NCI-H226 (cell line): ENCODE measurements at regions not wholly inside any gene's neighbourhood (a gene's known extent, or its start where the extent isn't known, plus 50 kb on each side); places are given as distances from the start of the nearest gene placed in this dataset.
A peak's percentile ranks its signal among the peaks of the same experiment; 100 is the strongest.

Experiments used
- DNase-seq: peaks from one replicate; pipeline ENCODE4 v3.0.0-alpha.2; 2015

GRCh38 chr4:34037280-34037679 is 2207.0 kb downstream of the ARAP2 start:
- DNase-seq = no peak

GRCh38 chr4:34039766-34040165 is 2204.5 kb downstream of the ARAP2 start:
- DNase-seq = no peak

GRCh38 chr4:34043131-34043530 is 2201.2 kb downstream of the ARAP2 start:
- no peak for DNase-seq

GRCh38 chr4:34046580-34046979 is 2197.7 kb downstream of the ARAP2 start:
- DNase-seq = peak; percentile 77

GRCh38 chr4:34047363-34047762 is 2197.0 kb downstream of the ARAP2 start:
- no peak for DNase-seq

GRCh38 chr4:34066126-34066525 is 2178.2 kb downstream of the ARAP2 start:
- DNase-seq = no peak

GRCh38 chr4:34091451-34091850 is 2152.9 kb downstream of the ARAP2 start:
- peak; percentile 4 for DNase-seq

GRCh38 chr4:34094114-34094513 is 2150.2 kb downstream of the ARAP2 start:
- no peak for DNase-seq

- peak; percentile 9 for DNase-seq
Measured at GRCh38 chr4:34105311-34105710, 2139.0 kb downstream of the ARAP2 start.

- DNase-seq = no peak
Measured at GRCh38 chr4:34108391-34108790, 2135.9 kb downstream of the ARAP2 start.

- no peak for DNase-seq
Measured at GRCh38 chr4:34112573-34112972, 2131.7 kb downstream of the ARAP2 start.

- no peak for DNase-seq
Measured at GRCh38 chr4:34138385-34138784, 2105.9 kb downstream of the ARAP2 start.

- DNase-seq = no peak
Measured at GRCh38 chr4:34139346-34139745, 2105.0 kb downstream of the ARAP2 start.

GRCh38 chr4:34148322-34148908 is 2095.9 kb downstream of the ARAP2 start:
- DNase-seq = no peak

GRCh38 chr4:34157547-34157946 is 2086.8 kb downstream of the ARAP2 start:
- DNase-seq = no peak

GRCh38 chr4:34158878-34159277 is 2085.4 kb downstream of the ARAP2 start:
- peak; percentile 77 for DNase-seq

- no peak for DNase-seq
Measured at GRCh38 chr4:34170946-34171345, 2073.4 kb downstream of the ARAP2 start.

- DNase-seq = no peak
Measured at GRCh38 chr4:34176609-34177008, 2067.7 kb downstream of the ARAP2 start.

- DNase-seq = no peak
Measured at GRCh38 chr4:34178476-34178875, 2065.8 kb downstream of the ARAP2 start.

GRCh38 chr4:34181311-34181841 is 2062.9 kb downstream of the ARAP2 start:
- DNase-seq = peak; percentile 85

GRCh38 chr4:34181891-34182290 is 2062.4 kb downstream of the ARAP2 start:
- DNase-seq = peak; percentile 76

GRCh38 chr4:34182306-34182705 is 2062.0 kb downstream of the ARAP2 start:
- DNase-seq = peak; percentile 62

GRCh38 chr4:34183926-34184325 is 2060.4 kb downstream of the ARAP2 start:
- DNase-seq = peak; percentile 56

- DNase-seq = no peak
Measured at GRCh38 chr4:34187056-34187455, 2057.3 kb downstream of the ARAP2 start.

GRCh38 chr4:34191443-34191842 is 2052.9 kb downstream of the ARAP2 start:
- DNase-seq = no peak
